ENCODE measurements at regions not wholly inside any gene's neighbourhood (a gene's known extent, or its start where the extent isn't known, plus 50 kb on each side); places are given as distances from the start of the nearest gene placed in this dataset.

GRCh38 chr20:10976051-10976450 lies 302.3 kb upstream of the JAG1 start:
- in situ Hi-C loops (cut with HindIII; ENCODE audit: low sequenced_read_pairs), result no loop called here
- TF ChIP-seq, protein P1, sequence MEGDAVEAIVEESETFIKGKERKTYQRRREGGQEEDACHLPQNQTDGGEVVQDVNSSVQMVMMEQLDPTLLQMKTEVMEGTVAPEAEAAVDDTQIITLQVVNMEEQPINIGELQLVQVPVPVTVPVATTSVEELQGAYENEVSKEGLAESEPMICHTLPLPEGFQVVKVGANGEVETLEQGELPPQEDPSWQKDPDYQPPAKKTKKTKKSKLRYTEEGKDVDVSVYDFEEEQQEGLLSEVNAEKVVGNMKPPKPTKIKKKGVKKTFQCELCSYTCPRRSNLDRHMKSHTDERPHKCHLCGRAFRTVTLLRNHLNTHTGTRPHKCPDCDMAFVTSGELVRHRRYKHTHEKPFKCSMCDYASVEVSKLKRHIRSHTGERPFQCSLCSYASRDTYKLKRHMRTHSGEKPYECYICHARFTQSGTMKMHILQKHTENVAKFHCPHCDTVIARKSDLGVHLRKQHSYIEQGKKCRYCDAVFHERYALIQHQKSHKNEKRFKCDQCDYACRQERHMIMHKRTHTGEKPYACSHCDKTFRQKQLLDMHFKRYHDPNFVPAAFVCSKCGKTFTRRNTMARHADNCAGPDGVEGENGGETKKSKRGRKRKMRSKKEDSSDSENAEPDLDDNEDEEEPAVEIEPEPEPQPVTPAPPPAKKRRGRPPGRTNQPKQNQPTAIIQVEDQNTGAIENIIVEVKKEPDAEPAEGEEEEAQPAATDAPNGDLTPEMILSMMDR (IDR thresholded peaks at IDR 0.05; ENCODE audit: low read depth, low read length, missing control alignments), result no peak
- no peak for DNase-seq (ENCODE audit: low read depth)
- H3K4me3 ChIP-seq (ENCODE audit: low read depth, low read length), result no peak overlapping the region

GRCh38 chr20:10978019-10978702 lies 304.4 kb upstream of the JAG1 start:
- DNase-seq (ENCODE audit: low read depth), result no peak
- in situ Hi-C loops (cut with HindIII; ENCODE audit: low sequenced_read_pairs), result no loop called here
- no peak overlapping the region for H3K4me3 ChIP-seq (ENCODE audit: low read depth, low read length)
- TF ChIP-seq, protein P1 (IDR thresholded peaks at IDR 0.05; ENCODE audit: low read depth, low read length, missing control alignments), result no peak

DNA sequence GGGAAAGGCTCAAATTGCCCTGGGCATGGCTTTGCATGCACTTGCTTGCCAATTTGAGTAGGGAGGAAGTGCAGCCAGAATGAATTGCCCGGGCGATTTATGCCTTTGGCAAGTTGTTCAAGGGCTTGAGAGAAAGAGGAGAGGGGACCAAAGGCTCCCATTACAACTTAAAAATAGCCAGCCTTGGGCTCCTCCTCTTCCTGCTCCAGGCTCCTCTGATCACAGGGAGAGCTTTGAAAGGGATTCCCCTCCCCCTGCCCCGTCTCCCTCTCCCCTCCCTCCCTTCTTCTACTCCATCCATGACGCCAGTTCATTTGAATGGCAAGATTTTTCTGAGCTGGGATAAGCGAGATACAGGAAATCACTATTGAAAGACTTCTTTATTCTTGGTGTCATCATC lies 304.9 kb upstream of the JAG1 start:
- TF ChIP-seq, protein P1 (IDR thresholded peaks at IDR 0.05; ENCODE audit: low read depth, low read length, missing control alignments), result no peak
- in situ Hi-C loops (cut with HindIII; ENCODE audit: low sequenced_read_pairs), result no loop called here
- H3K4me3 ChIP-seq (ENCODE audit: low read depth, low read length), result no peak overlapping the region
- DNase-seq (ENCODE audit: low read depth), result no peak

DNA sequence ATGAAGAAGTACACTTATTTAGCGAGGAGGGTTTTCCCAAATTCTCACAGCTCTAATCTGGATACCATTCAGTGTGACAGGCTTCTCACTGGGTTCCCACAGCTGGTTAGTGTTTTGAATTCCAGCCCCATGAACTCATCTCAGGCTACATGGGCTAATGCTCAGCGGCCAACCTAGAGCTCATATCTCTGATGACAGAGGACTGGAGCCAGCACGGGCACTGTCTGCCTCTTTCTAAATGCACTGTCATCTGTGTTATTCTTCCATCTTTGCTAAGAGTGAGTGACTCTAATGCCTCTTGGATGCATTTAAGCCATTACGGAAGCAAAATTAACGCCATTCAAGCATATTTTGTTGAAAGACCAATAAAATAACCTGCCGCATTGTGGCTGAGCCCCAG lies 308.9 kb upstream of the JAG1 start:
- in situ Hi-C loops (cut with HindIII; ENCODE audit: low sequenced_read_pairs), result no loop called here
- TF ChIP-seq, protein P1 (IDR thresholded peaks at IDR 0.05; ENCODE audit: low read depth, low read length, missing control alignments), result no peak
- peak; percentile 73 for DNase-seq (ENCODE audit: low read depth)
- H3K4me3 ChIP-seq (ENCODE audit: low read depth, low read length), result no peak overlapping the region

DNA sequence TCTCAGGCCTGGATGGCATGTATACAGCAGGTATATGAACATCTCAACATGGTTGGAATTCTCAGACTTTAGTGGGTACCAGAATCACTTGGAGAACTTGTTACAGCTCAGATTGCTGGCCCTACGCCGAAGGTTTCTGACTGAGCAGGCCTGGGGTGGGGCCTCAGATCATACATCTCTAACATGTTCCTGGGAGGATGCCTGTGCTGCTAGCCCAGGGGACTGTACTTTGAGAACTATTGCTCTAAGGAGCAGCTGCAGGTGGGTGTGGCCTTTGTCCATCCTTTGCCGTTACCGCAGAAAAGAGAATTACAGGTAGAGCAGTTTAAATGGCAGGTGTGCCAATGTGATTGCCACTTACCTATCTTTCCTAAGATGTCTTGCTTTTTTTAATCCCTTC lies 310.5 kb upstream of the JAG1 start:
- in situ Hi-C loops (cut with HindIII; ENCODE audit: low sequenced_read_pairs), result no loop called here
- TF ChIP-seq, protein P1 (IDR thresholded peaks at IDR 0.05; ENCODE audit: low read depth, low read length, missing control alignments), result no peak
- DNase-seq (ENCODE audit: low read depth), result no peak
- H3K4me3 ChIP-seq (ENCODE audit: low read depth, low read length), result no peak overlapping the region

GRCh38 chr20:10984913-10985312 lies 311.1 kb upstream of the JAG1 start:
- TF ChIP-seq, protein P1 (IDR thresholded peaks at IDR 0.05; ENCODE audit: low read depth, low read length, missing control alignments), result no peak
- in situ Hi-C loops (cut with HindIII; ENCODE audit: low sequenced_read_pairs), result no loop called here

More at GRCh38 chr20:10984913-10985312, 311.1 kb upstream of the JAG1 start:
- no peak for DNase-seq (ENCODE audit: low read depth)
- H3K4me3 ChIP-seq (ENCODE audit: low read depth, low read length), result no peak overlapping the region

All from astrocyte of the cerebellum (primary cell).